Liver (tissue), 8 donors: ENCODE measurements at regions not wholly inside any gene's neighbourhood (a gene's known extent, or its start where the extent isn't known, plus 50 kb on each side); places are given as distances from the start of the nearest gene placed in this dataset.

Source experiments
- DNase-seq: peaks from one replicate; pipeline ENCODE4 v3.0.0-alpha.2; 2017; ENCODE audit warnings: low spot score
- H3K27ac ChIP-seq, 2 donors: one replicate each; pipeline ENCODE4 v1.7.0; 2013; ENCODE audit warnings: inconsistent platforms in 2 of 2, low read length in 2 of 2, control low read depth in 1 of 2, low read depth in 1 of 2, mild to moderate bottlenecking in 1 of 2
- H3K27me3 ChIP-seq, 4 donors: one replicate each; pipeline versions ENCODE4 v1.6.1 to v1.7.0; 2013; ENCODE audit warnings: low read length in 3 of 4, inconsistent platforms in 1 of 4, mild to moderate bottlenecking in 1 of 4, moderate library complexity in 1 of 4; ENCODE audit not compliant: control insufficient read depth in 4 of 4, insufficient read depth in 4 of 4
- H3K36me3 ChIP-seq, 4 donors: one replicate each; pipeline versions ENCODE4 v1.6.1 to v1.7.0; 2013; ENCODE audit warnings: low read length in 3 of 4, mild to moderate bottlenecking in 3 of 4, low read depth in 1 of 4, moderate library complexity in 1 of 4; ENCODE audit not compliant: control insufficient read depth in 4 of 4, insufficient read depth in 3 of 4
- H3K4me1 ChIP-seq, 4 donors: one replicate each; pipeline versions ENCODE4 v1.6.1 to v1.7.0; 2013; ENCODE audit warnings: low read length in 3 of 4, mild to moderate bottlenecking in 3 of 4, moderate library complexity in 1 of 4; ENCODE audit not compliant: control insufficient read depth in 4 of 4, insufficient read depth in 4 of 4
- H3K4me3 ChIP-seq, 3 donors: one replicate each; pipeline versions ENCODE4 v1.6.1 to v1.7.0; 2013; ENCODE audit warnings: low read length in 3 of 3, control low read depth in 1 of 3, low read depth in 1 of 3, mild to moderate bottlenecking in 1 of 3
- H3K9ac ChIP-seq, 2 donors: one replicate each; pipeline ENCODE4 v1.7.0; 2013; ENCODE audit warnings: low read length in 2 of 2, mild to moderate bottlenecking in 2 of 2, moderate library complexity in 2 of 2, control low read depth in 1 of 2, low read depth in 1 of 2
- H3K9me3 ChIP-seq, 4 donors: one replicate each; pipeline versions ENCODE4 v1.6.1 to v1.7.0; 2013; ENCODE audit warnings: low read length in 3 of 4; ENCODE audit not compliant: control insufficient read depth in 4 of 4
- CTCF ChIP-seq: fragments of 150-350 bp; IDR thresholded peaks from 2 replicates; pipeline ENCODE4 v1.5.1; 2017; ENCODE audit warnings: improper control_type of control experiment, low read depth, low read length; ENCODE audit not compliant: missing input control
- EGR1 ChIP-seq, 2 donors: IDR thresholded peaks; 2 replicates each; pipeline ENCODE4 v1.6.1; 2016 to 2018; ENCODE audit warnings: antibody characterized with exemption in 2 of 2, low read depth in 2 of 2
- FOXA1 ChIP-seq: IDR thresholded peaks from 2 replicates; pipeline ENCODE4 v1.6.1; 2016; ENCODE audit warnings: antibody characterized with exemption
- FOXA2 ChIP-seq: IDR thresholded peaks from 2 replicates; pipeline ENCODE4 v1.6.1; 2016; ENCODE audit warnings: antibody characterized with exemption
- GABPA ChIP-seq, 2 donors: IDR thresholded peaks in 1 of 2; conservative IDR thresholded peaks in 1 of 2; 2 replicates each; pipeline ENCODE4 v1.6.1; 2016; ENCODE audit warnings: antibody characterized with exemption in 2 of 2, mild to moderate bottlenecking in 1 of 2, moderate library complexity in 1 of 2
- HNF4A ChIP-seq, 2 donors: conservative IDR thresholded peaks; 2 replicates each; pipeline ENCODE4 v1.6.1; 2016; ENCODE audit warnings: antibody characterized with exemption in 2 of 2, mild to moderate bottlenecking in 2 of 2
- HNF4G ChIP-seq: IDR thresholded peaks from 2 replicates; pipeline ENCODE4 v1.6.1; 2016; ENCODE audit warnings: antibody characterized with exemption
- JUND ChIP-seq, 2 donors: IDR thresholded peaks; 2 replicates each; pipeline ENCODE4 v1.6.1; 2016; ENCODE audit warnings: antibody characterized with exemption in 2 of 2
- MAX ChIP-seq: IDR thresholded peaks from 2 replicates; pipeline ENCODE4 v1.6.1; 2016; ENCODE audit warnings: antibody characterized with exemption
- NR2F2 ChIP-seq: IDR thresholded peaks from 2 replicates; pipeline ENCODE4 v1.6.1; 2016; ENCODE audit warnings: antibody characterized with exemption
- REST ChIP-seq: IDR thresholded peaks from 2 replicates; pipeline ENCODE4 v1.6.1; 2016; ENCODE audit warnings: antibody characterized with exemption, mild to moderate bottlenecking
- RXRA ChIP-seq, 2 donors: IDR thresholded peaks; 2 replicates each; pipeline ENCODE4 v1.6.1; 2017 to 2018; ENCODE audit warnings: antibody characterized with exemption in 2 of 2, mild to moderate bottlenecking in 1 of 2
- SP1 ChIP-seq: IDR thresholded peaks from 2 replicates; pipeline ENCODE4 v1.6.1; 2018; ENCODE audit warnings: antibody characterized with exemption, mild to moderate bottlenecking
- TAF1 ChIP-seq: conservative IDR thresholded peaks from 2 replicates; pipeline ENCODE4 v1.6.1; 2016; ENCODE audit warnings: antibody characterized with exemption, mild to moderate bottlenecking
- YY1 ChIP-seq: IDR thresholded peaks from 2 replicates; pipeline ENCODE4 v1.6.1; 2016; ENCODE audit warnings: antibody characterized with exemption, mild to moderate bottlenecking
- ZBTB33 ChIP-seq: IDR thresholded peaks from 2 replicates; pipeline ENCODE4 v1.6.1; 2016; ENCODE audit warnings: antibody characterized with exemption
- WGBS: extraction: QIAGEN DNeasy Blood & Tissue Kit; methylation state at CpG from one replicate; pipeline ENCODE4 v1.1.7; 2013; 5-methylcytosine and 5-hydroxymethylcytosine counted together
- donor health status: healthy.
- donor health status: healthy.
- donor health status: healthy.
- donor health status: healthy.
- donor health status: healthy.

GRCh38 chr15:81863162-81863561 is 182.7 kb downstream of the MEX3B start:
- Histone ChIP-seq H3K27ac (no peak overlapping the region), H3K27me3 (no peaks in the 10 kb centered on the region), H3K9ac (no peak overlapping the region), H3K4me1 (no peaks in the 10 kb centered on the region), H3K36me3 (no peaks in the 10 kb centered on the region), H3K9me3 (no peaks in the 10 kb centered on the region), H3K4me3 (no peak overlapping the region)
- no peak for TF ChIP-seq EGR1 (IDR thresholded peaks at IDR 0.05; ENCODE audit: low read depth in 2 of 2)
- TF ChIP-seq GABPA (IDR thresholded peaks at IDR 0.05 in 1 of 2, conservative IDR thresholded peaks at IDR 0.05 in 1 of 2), result no peak
- TF ChIP-seq SP1, result no peak
- no peak for TF ChIP-seq MAX
- TF ChIP-seq CTCF, result no peak
- TF ChIP-seq RXRA (IDR thresholded peaks at IDR 0.05), result no peak
- no peak for TF ChIP-seq FOXA1
- no peak for TF ChIP-seq HNF4G
- no peak for TF ChIP-seq YY1
- TF ChIP-seq REST, result no peak
- TF ChIP-seq NR2F2, result no peak
- TF ChIP-seq HNF4A (conservative IDR thresholded peaks at IDR 0.05), result no peak
- no peak for DNase-seq
- 59% methylated on average over 2 of the region's 2 CpGs for WGBS

- Histone ChIP-seq H3K27ac (no peak overlapping the region), H3K9me3 (no peaks in the 10 kb centered on the region), H3K27me3 (no peaks in the 10 kb centered on the region), H3K4me1 (no peaks in the 10 kb centered on the region), H3K4me3 (no peak overlapping the region), H3K36me3 (no peaks in the 10 kb centered on the region), H3K9ac (no peak overlapping the region)
- WGBS, result 83% methylated on average over 9 of the region's 9 CpGs
- no peak for DNase-seq
- TF ChIP-seq CTCF, result no peak
- no peak for TF ChIP-seq JUND (IDR thresholded peaks at IDR 0.05)
- TF ChIP-seq FOXA2, result no peak
- no peak for TF ChIP-seq FOXA1
- TF ChIP-seq ZBTB33, result no peak
- TF ChIP-seq GABPA (IDR thresholded peaks at IDR 0.05 in 1 of 2, conservative IDR thresholded peaks at IDR 0.05 in 1 of 2), result no peak
- no peak for TF ChIP-seq TAF1
- no peak for TF ChIP-seq EGR1 (IDR thresholded peaks at IDR 0.05; ENCODE audit: low read depth in 2 of 2)
- no peak for TF ChIP-seq YY1
- TF ChIP-seq HNF4A (conservative IDR thresholded peaks at IDR 0.05), result no peak
These were observed 185.9 kb downstream of the MEX3B start for GRCh38 chr15:81859737-81860516.
